H9 (cell line): ENCODE measurements at regions not wholly inside any gene's neighbourhood (a gene's known extent, or its start where the extent isn't known, plus 50 kb on each side); places are given as distances from the start of the nearest gene placed in this dataset.

Experiments
- DNase-seq: peaks from one replicate; pipeline ENCODE4 v3.0.0-alpha.2; 2017
- H2AFZ ChIP-seq: one replicate; pipeline ENCODE4 v1.6.1; 2013; ENCODE audit warnings: mild to moderate bottlenecking, low read length, control low read depth, moderate library complexity
- H2AK5ac ChIP-seq: 2 replicates; pipeline ENCODE4 v1.6.1; 2013; ENCODE audit warnings: low read length, control low read depth, mixed read lengths; ENCODE audit not compliant: insufficient read length
- H2BK120ac ChIP-seq: one replicate; pipeline ENCODE4 v1.6.1; 2013; ENCODE audit warnings: low read depth, mild to moderate bottlenecking, low read length, control low read depth, inconsistent platforms; ENCODE audit not compliant: poor library complexity, severe bottlenecking
- H2BK12ac ChIP-seq: 2 replicates; pipeline ENCODE4 v1.6.1; 2013; ENCODE audit warnings: low read length, control low read depth, mixed read lengths, low read depth; ENCODE audit not compliant: insufficient read length
- H2BK15ac ChIP-seq: 2 replicates; pipeline ENCODE4 v1.6.1; 2013; ENCODE audit warnings: low read depth, low read length, control low read depth
- H2BK20ac ChIP-seq: one replicate; pipeline ENCODE4 v1.6.1; 2013; ENCODE audit warnings: low read depth, mild to moderate bottlenecking, low read length, control low read depth, inconsistent platforms; ENCODE audit not compliant: poor library complexity, severe bottlenecking
- H2BK5ac ChIP-seq: 2 replicates; pipeline ENCODE4 v1.6.1; 2013; ENCODE audit warnings: low read length, control low read depth, mixed read lengths; ENCODE audit not compliant: insufficient read length
- H3K14ac ChIP-seq: 2 replicates; pipeline ENCODE4 v1.6.1; 2013; ENCODE audit warnings: low read length, control low read depth; ENCODE audit not compliant: insufficient read depth
- H3K18ac ChIP-seq: 2 replicates; pipeline ENCODE4 v1.6.1; 2013; ENCODE audit warnings: low read depth, mild to moderate bottlenecking, mixed read lengths, low read length, control low read depth; ENCODE audit not compliant: insufficient read length
- H3K23ac ChIP-seq: 2 replicates; pipeline ENCODE4 v1.6.1; 2013; ENCODE audit warnings: low read length, control low read depth, mixed read lengths, low read depth; ENCODE audit not compliant: insufficient read length
- H3K23me2 ChIP-seq: 2 replicates; pipeline ENCODE4 v1.6.1; 2013; ENCODE audit warnings: low read depth, mild to moderate bottlenecking, mixed read lengths, low read length, control low read depth; ENCODE audit not compliant: insufficient read length, poor library complexity, severe bottlenecking
- H3K27ac ChIP-seq: 2 replicates; pipeline ENCODE4 v1.5.1; 2013; ENCODE audit warnings: low read length, control low read depth, mixed read lengths, low read depth; ENCODE audit not compliant: insufficient read length
- H3K27me3 ChIP-seq: 2 replicates; pipeline ENCODE4 v1.6.1; 2013; ENCODE audit warnings: low read length, control low read depth, inconsistent platforms; ENCODE audit not compliant: insufficient read depth
- H3K4ac ChIP-seq: 2 replicates; pipeline ENCODE4 v1.6.1; 2013; ENCODE audit warnings: low read depth, mild to moderate bottlenecking, control low read depth, inconsistent platforms, low read length, moderate library complexity
- H3K4me1 ChIP-seq: 2 replicates; pipeline ENCODE4 v1.6.1; 2013; ENCODE audit warnings: low read length, control low read depth, inconsistent platforms; ENCODE audit not compliant: insufficient read depth
- H3K4me2 ChIP-seq: 2 replicates; pipeline ENCODE4 v1.6.1; 2013; ENCODE audit warnings: low read length, control low read depth, mixed read lengths; ENCODE audit not compliant: insufficient read length, insufficient read depth
- H3K56ac ChIP-seq: 2 replicates; pipeline ENCODE4 v1.6.1; 2013; ENCODE audit warnings: low read depth, mild to moderate bottlenecking, mixed read lengths, low read length, control low read depth; ENCODE audit not compliant: insufficient read length
- H3K79me1 ChIP-seq: 2 replicates; pipeline ENCODE4 v1.6.1; 2013; ENCODE audit warnings: low read depth, mild to moderate bottlenecking, moderate library complexity, low read length, control low read depth, inconsistent platforms; ENCODE audit not compliant: insufficient read depth, poor library complexity, severe bottlenecking
- H3K79me2 ChIP-seq: 2 replicates; pipeline ENCODE4 v1.6.1; 2013; ENCODE audit warnings: low read length, control low read depth, inconsistent platforms; ENCODE audit not compliant: insufficient read depth
- H3K9ac ChIP-seq: 2 replicates; pipeline ENCODE4 v1.6.1; 2013; ENCODE audit warnings: low read length, control low read depth, mixed read lengths; ENCODE audit not compliant: insufficient read length; ENCODE audit errors: extremely low read depth
- H3K9me3 ChIP-seq: one replicate; pipeline ENCODE4 v1.6.1; 2013; ENCODE audit warnings: low read depth, low read length, inconsistent platforms; ENCODE audit not compliant: control insufficient read depth
- H3T11ph ChIP-seq: one replicate; pipeline ENCODE4 v1.6.1; 2013; ENCODE audit warnings: mild to moderate bottlenecking, low read length, control low read depth, inconsistent platforms
- H4K20me1 ChIP-seq: one replicate; pipeline ENCODE4 v1.6.1; 2013; ENCODE audit not compliant: control insufficient read depth, insufficient read length, insufficient read depth
- H4K5ac ChIP-seq: 2 replicates; pipeline ENCODE4 v1.6.1; 2013; ENCODE audit warnings: low read depth, mild to moderate bottlenecking, mixed read lengths, low read length, control low read depth; ENCODE audit not compliant: insufficient read length
- H4K8ac ChIP-seq: replicated peaks from 2 replicates; pipeline ENCODE4 v1.6.1; 2013; ENCODE audit warnings: low read length, control low read depth, mixed read lengths, low read depth; ENCODE audit not compliant: insufficient read length
- H4K91ac ChIP-seq: 2 replicates; pipeline ENCODE4 v1.6.1; 2013; ENCODE audit warnings: low read depth, mild to moderate bottlenecking, moderate library complexity, mixed read lengths, low read length, control low read depth; ENCODE audit not compliant: insufficient read length
- H3K27ac Mint-ChIP-seq, 3 experiments: 2 replicates in 2 of 3; 3 replicates in 1 of 3; pipeline ENCODE4 v1.8.0; 2020 to 2021; ENCODE audit warnings: mixed read lengths in 3 of 3, mild to moderate bottlenecking in 1 of 3, moderate library complexity in 1 of 3
- H3K27me3 Mint-ChIP-seq: 2 replicates; pipeline ENCODE4 v1.8.0; 2021; ENCODE audit warnings: low read depth, mild to moderate bottlenecking, moderate library complexity, mixed read lengths
- H3K36me3 Mint-ChIP-seq, 3 experiments: 2 replicates in 2 of 3; 3 replicates in 1 of 3; pipeline ENCODE4 v1.8.0; 2020 to 2021; ENCODE audit warnings: low read depth in 3 of 3, mixed read lengths in 3 of 3; ENCODE audit not compliant: insufficient read depth in 1 of 3
- H3K4me1 Mint-ChIP-seq, 2 experiments: 2 replicates each; pipeline ENCODE4 v1.8.0; 2020; ENCODE audit warnings: mixed read lengths in 2 of 2
- H3K4me3 Mint-ChIP-seq, 2 experiments: 2 replicates in 1 of 2; 3 replicates in 1 of 2; pipeline ENCODE4 v1.8.0; 2020 to 2021; ENCODE audit warnings: mild to moderate bottlenecking in 2 of 2, mixed read lengths in 2 of 2, moderate library complexity in 1 of 2
- H3K9me3 Mint-ChIP-seq, 2 experiments: 2 replicates in 1 of 2; 3 replicates in 1 of 2; pipeline ENCODE4 v1.8.0; 2020; ENCODE audit warnings: mild to moderate bottlenecking in 2 of 2, mixed read lengths in 2 of 2, moderate library complexity in 1 of 2
- WGBS: extraction: QIAGEN DNeasy Blood & Tissue Kit; methylation state at CpG from one replicate; pipeline ENCODE4 v1.1.7; 2013; ENCODE audit warnings: missing lambda C conversion rate, low lambda C conversion rate, mixed read lengths; ENCODE audit not compliant: insufficient read length; ENCODE audit errors: extremely low coverage; 5-methylcytosine and 5-hydroxymethylcytosine counted together
- TF ChIP-seq, protein P1 (sequence below): fragments of 200-600 bp; sonication (generic); conservative IDR thresholded peaks from 3 replicates; pipeline ENCODE4 v1.8.0; 2021; ENCODE audit warnings: antibody characterized with exemption, mild to moderate bottlenecking

DNA sequence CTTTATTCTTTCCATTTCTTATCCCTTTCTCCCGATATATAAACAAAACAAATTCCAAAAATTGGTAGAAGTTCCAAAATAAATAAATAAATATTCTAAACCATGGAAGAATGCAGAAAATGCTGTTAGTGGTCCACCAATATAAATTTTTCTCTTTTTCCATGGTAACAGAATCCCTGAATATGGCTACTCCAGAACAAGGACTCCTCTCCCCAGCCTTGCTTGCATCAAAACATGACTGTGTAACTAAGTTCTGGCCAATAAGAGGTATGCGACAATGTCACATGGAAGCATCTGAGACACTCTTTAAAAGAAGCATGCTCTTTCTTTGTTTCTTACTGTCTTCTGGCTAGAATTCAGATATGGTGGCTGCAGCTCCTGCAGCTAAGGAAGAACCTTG is 325.1 kb upstream of the TANK start:
- Histone ChIP-seq H4K5ac (no peak overlapping the region), H3K4me1 (no peaks in the 10 kb centered on the region), H3K18ac (no peak overlapping the region), H3K14ac (no peak overlapping the region), H2BK20ac (no peak overlapping the region), H3K23ac (no peak overlapping the region), H4K20me1 (no peaks in the 10 kb centered on the region), H2BK15ac (no peak overlapping the region), H3K4ac (no peak overlapping the region), H3K79me1 (no peaks in the 10 kb centered on the region), H3K9ac (no peak overlapping the region), H4K91ac (no peak overlapping the region), H3K79me2 (no peaks in the 10 kb centered on the region), H2BK12ac (no peak overlapping the region), H4K8ac (no peak overlapping the region), H2BK120ac (no peak overlapping the region), H2AFZ (no peak overlapping the region), H3K23me2 (no peaks in the 10 kb centered on the region), H3K9me3 (no peaks in the 10 kb centered on the region), H2AK5ac (no peak overlapping the region), H3K27me3 (no peaks in the 10 kb centered on the region), H3K27ac (no peak overlapping the region), H3T11ph (no peak overlapping the region), H3K56ac (no peak overlapping the region), H3K4me2 (no peak overlapping the region), H2BK5ac (no peak overlapping the region)
- TF ChIP-seq, protein P1, sequence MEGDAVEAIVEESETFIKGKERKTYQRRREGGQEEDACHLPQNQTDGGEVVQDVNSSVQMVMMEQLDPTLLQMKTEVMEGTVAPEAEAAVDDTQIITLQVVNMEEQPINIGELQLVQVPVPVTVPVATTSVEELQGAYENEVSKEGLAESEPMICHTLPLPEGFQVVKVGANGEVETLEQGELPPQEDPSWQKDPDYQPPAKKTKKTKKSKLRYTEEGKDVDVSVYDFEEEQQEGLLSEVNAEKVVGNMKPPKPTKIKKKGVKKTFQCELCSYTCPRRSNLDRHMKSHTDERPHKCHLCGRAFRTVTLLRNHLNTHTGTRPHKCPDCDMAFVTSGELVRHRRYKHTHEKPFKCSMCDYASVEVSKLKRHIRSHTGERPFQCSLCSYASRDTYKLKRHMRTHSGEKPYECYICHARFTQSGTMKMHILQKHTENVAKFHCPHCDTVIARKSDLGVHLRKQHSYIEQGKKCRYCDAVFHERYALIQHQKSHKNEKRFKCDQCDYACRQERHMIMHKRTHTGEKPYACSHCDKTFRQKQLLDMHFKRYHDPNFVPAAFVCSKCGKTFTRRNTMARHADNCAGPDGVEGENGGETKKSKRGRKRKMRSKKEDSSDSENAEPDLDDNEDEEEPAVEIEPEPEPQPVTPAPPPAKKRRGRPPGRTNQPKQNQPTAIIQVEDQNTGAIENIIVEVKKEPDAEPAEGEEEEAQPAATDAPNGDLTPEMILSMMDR = no peak
- peaks cover 0 to 7% of the 10 kb centered on the region in 2 experiments; a peak in 2 of 5 replicates for H3K9me3 Mint-ChIP-seq
- H3K36me3 Mint-ChIP-seq = peaks cover 0 to 6% (median 0%) of the 10 kb centered on the region in 3 experiments; a peak in 2 of 7 replicates
- no peak overlapping the region for H3K27ac Mint-ChIP-seq
- 100% methylated on average over 1 of the region's 2 CpGs for WGBS
- DNase-seq = no peak
- no peak overlapping the region for H3K4me3 Mint-ChIP-seq
- peaks cover 0 to 4% of the 10 kb centered on the region in 2 experiments; a peak in 1 of 4 replicates for H3K4me1 Mint-ChIP-seq
- no peaks in the 10 kb centered on the region for H3K27me3 Mint-ChIP-seq
